ENCODE measurements at regions not wholly inside any gene's neighbourhood (a gene's known extent, or its start where the extent isn't known, plus 50 kb on each side); places are given as distances from the start of the nearest gene placed in this dataset.

- no peak for DNase-seq (ENCODE audit: low read depth, low spot score)
Measured at GRCh38 chr7:47148536-47149207, 433.2 kb downstream of the TNS3 start.

- no peak for DNase-seq (ENCODE audit: low read depth, low spot score)
Measured at GRCh38 chr7:47147213-47147631, 434.7 kb downstream of the TNS3 start.

GRCh38 chr7:47145982-47146381 lies 435.9 kb downstream of the TNS3 start:
- DNase-seq (ENCODE audit: low read depth, low spot score), result no peak

GRCh38 chr7:47145186-47145725 lies 436.7 kb downstream of the TNS3 start:
- DNase-seq (ENCODE audit: low read depth, low spot score), result no peak

- DNase-seq (ENCODE audit: low read depth, low spot score), result no peak
Measured at GRCh38 chr7:47143339-47143738, 438.6 kb downstream of the TNS3 start.

GRCh38 chr7:47142867-47143175 lies 439.1 kb downstream of the TNS3 start:
- no peak for DNase-seq (ENCODE audit: low read depth, low spot score)

GRCh38 chr7:47142169-47142866 lies 439.6 kb downstream of the TNS3 start:
- DNase-seq (ENCODE audit: low read depth, low spot score), result no peak

GRCh38 chr7:47132471-47132870 lies 449.4 kb downstream of the TNS3 start:
- no peak for DNase-seq (ENCODE audit: low read depth, low spot score)

- DNase-seq (ENCODE audit: low read depth, low spot score), result no peak
Measured at GRCh38 chr7:47128700-47129099, 453.2 kb downstream of the TNS3 start.

GRCh38 chr7:47125529-47125928 lies 456.4 kb downstream of the TNS3 start:
- DNase-seq (ENCODE audit: low read depth, low spot score), result no peak

- no peak for DNase-seq (ENCODE audit: low read depth, low spot score)
Measured at GRCh38 chr7:47119261-47119865, 462.5 kb downstream of the TNS3 start.

GRCh38 chr7:47104206-47104549 lies 477.7 kb downstream of the TNS3 start:
- DNase-seq (ENCODE audit: low read depth, low spot score), result no peak

- DNase-seq (ENCODE audit: low read depth, low spot score), result no peak
Measured at GRCh38 chr7:47103498-47104205, 478.3 kb downstream of the TNS3 start.

- no peak for DNase-seq (ENCODE audit: low read depth, low spot score)
Measured at GRCh38 chr7:47102331-47102841, 479.5 kb downstream of the TNS3 start.

- DNase-seq (ENCODE audit: low read depth, low spot score), result peak; percentile 28
Measured at GRCh38 chr7:47100817-47101435, 481.0 kb downstream of the TNS3 start.

- DNase-seq (ENCODE audit: low read depth, low spot score), result no peak
Measured at GRCh38 chr7:47100148-47100816, 481.6 kb downstream of the TNS3 start.

GRCh38 chr7:47097431-47097830 lies 484.5 kb downstream of the TNS3 start:
- DNase-seq (ENCODE audit: low read depth, low spot score), result no peak

GRCh38 chr7:47095946-47096345 lies 486.0 kb downstream of the TNS3 start:
- no peak for DNase-seq (ENCODE audit: low read depth, low spot score)

- no peak for DNase-seq (ENCODE audit: low read depth, low spot score)
Measured at GRCh38 chr7:47094462-47094861, 487.4 kb downstream of the TNS3 start.

GRCh38 chr7:47093320-47094234 lies 488.3 kb downstream of the TNS3 start:
- DNase-seq (ENCODE audit: low read depth, low spot score), result no peak
